HEK293 (cell line): ENCODE measurements at regions not wholly inside any gene's neighbourhood (a gene's known extent, or its start where the extent isn't known, plus 50 kb on each side); places are given as distances from the start of the nearest gene placed in this dataset.

ENCODE experiments used
- CTCF ChIA-PET: fragments of 350-600 bp; formaldehyde crosslinking; extraction: SDS; loops from one replicate; lab custom pipeline; 2021; ENCODE audit warnings: antibody characterized with exemption; lab: Yijun Ruan, JAX
- POLR2A ChIA-PET: fragments of 300-600 bp; formaldehyde crosslinking; extraction: SDS; loops from one replicate; lab custom pipeline; 2020; ENCODE audit warnings: antibody characterized with exemption, inconsistent platforms; lab: Yijun Ruan, JAX
- H3K27ac ChIP-seq: fragments of 200-500 bp; sonication (Bioruptor generic); 2 replicates; pipeline ENCODE4 v1.5.1; 2014; ENCODE audit warnings: low read depth, low read length, control low read depth, inconsistent platforms; ENCODE audit errors: extremely low read depth
- H3K36me3 ChIP-seq, 2 experiments: fragments of 200-500 bp in 1 of 2; sonication (Bioruptor generic) in 1 of 2; 1 replicate in 1 of 2; 2 replicates in 1 of 2; pipeline ENCODE4 v1.5.1; 2014 to 2017; ENCODE audit warnings: inconsistent platforms in 2 of 2, low read length in 2 of 2; ENCODE audit not compliant: control insufficient read depth in 2 of 2, insufficient read depth in 1 of 2
- H3K4me1 ChIP-seq: fragments of 200-500 bp; sonication (Bioruptor generic); 2 replicates; pipeline ENCODE4 v1.5.1; 2014; ENCODE audit warnings: mild to moderate bottlenecking, low read length, inconsistent platforms; ENCODE audit not compliant: control insufficient read depth, insufficient read depth
- H3K4me3 ChIP-seq: 2 replicates; pipeline ENCODE4 v1.5.1; 2011; ENCODE audit warnings: low read depth, mild to moderate bottlenecking, control low read depth, low read length, moderate library complexity
- H3K9me3 ChIP-seq: fragments of 200-500 bp; sonication (Bioruptor generic); 2 replicates; pipeline ENCODE4 v1.5.1; 2014; ENCODE audit warnings: low read depth, low read length, inconsistent platforms; ENCODE audit not compliant: control insufficient read depth, insufficient read depth
- BCL11B ChIP-seq: fragments of 450-650 bp; formaldehyde crosslinking; IDR thresholded peaks from 2 replicates; pipeline ENCODE4 v1.5.1; 2016; ENCODE audit warnings: low read depth, missing biosample characterization, missing genetic modification characterization
- GLIS2 ChIP-seq: fragments of 450-650 bp; formaldehyde crosslinking; IDR thresholded peaks from 2 replicates; pipeline ENCODE4 v1.5.1; 2016; ENCODE audit warnings: missing biosample characterization, missing genetic modification characterization
- OSR2 ChIP-seq: fragments of 450-650 bp; formaldehyde crosslinking; IDR thresholded peaks from 2 replicates; pipeline ENCODE4 v1.5.1; 2016; ENCODE audit warnings: missing biosample characterization, missing genetic modification characterization
- SALL2 ChIP-seq: fragments of 450-650 bp; formaldehyde crosslinking; IDR thresholded peaks from 2 replicates; pipeline ENCODE4 v1.5.0; 2017; ENCODE audit warnings: missing biosample characterization, mild to moderate bottlenecking, missing genetic modification characterization, borderline replicate concordance
- SCRT1 ChIP-seq: fragments of 450-650 bp; formaldehyde crosslinking; IDR thresholded peaks from 2 replicates; pipeline ENCODE4 v1.5.1; 2016; ENCODE audit warnings: missing biosample characterization, missing genetic modification characterization, borderline replicate concordance
- SP2 ChIP-seq: fragments of 450-650 bp; formaldehyde crosslinking; IDR thresholded peaks from 2 replicates; pipeline ENCODE4 v1.5.1; 2016; ENCODE audit warnings: missing biosample characterization, missing genetic modification characterization
- SP3 ChIP-seq: fragments of 450-650 bp; formaldehyde crosslinking; IDR thresholded peaks from 2 replicates; pipeline ENCODE4 v1.5.1; 2016; ENCODE audit warnings: missing biosample characterization, missing genetic modification characterization
- ZBTB17 ChIP-seq: fragments of 450-650 bp; formaldehyde crosslinking; IDR thresholded peaks from 2 replicates; pipeline ENCODE4 v1.5.1; 2016; ENCODE audit warnings: missing biosample characterization, missing genetic modification characterization
- ZBTB21 ChIP-seq: fragments of 450-650 bp; formaldehyde crosslinking; IDR thresholded peaks from 2 replicates; pipeline ENCODE4 v1.5.1; 2017; ENCODE audit warnings: missing biosample characterization, missing genetic modification characterization
- ZBTB8A ChIP-seq: fragments of 450-650 bp; formaldehyde crosslinking; IDR thresholded peaks from 2 replicates; pipeline ENCODE4 v1.5.1; 2016; ENCODE audit warnings: missing biosample characterization, missing genetic modification characterization
- ZEB2 ChIP-seq: fragments of 450-650 bp; formaldehyde crosslinking; IDR thresholded peaks from 2 replicates; pipeline ENCODE4 v1.5.1; 2016; ENCODE audit warnings: missing biosample characterization, missing genetic modification characterization
- ZFHX2 ChIP-seq: fragments of 450-650 bp; formaldehyde crosslinking; conservative IDR thresholded peaks from 2 replicates; pipeline ENCODE4 v1.5.1; 2016; ENCODE audit warnings: missing biosample characterization, missing genetic modification characterization
- ZFP69B ChIP-seq: fragments of 450-650 bp; formaldehyde crosslinking; IDR thresholded peaks from 2 replicates; pipeline ENCODE4 v1.5.1; 2016; ENCODE audit warnings: missing biosample characterization, missing genetic modification characterization
- ZNF114 ChIP-seq: fragments of 450-650 bp; formaldehyde crosslinking; IDR thresholded peaks from 2 replicates; pipeline ENCODE4 v1.5.0; 2017; ENCODE audit warnings: missing biosample characterization, missing genetic modification characterization
- ZNF146 ChIP-seq: fragments of 450-650 bp; formaldehyde crosslinking; IDR thresholded peaks from 2 replicates; pipeline ENCODE4 v1.5.1; 2016; ENCODE audit warnings: missing biosample characterization, missing genetic modification characterization
- ZNF169 ChIP-seq: fragments of 450-650 bp; formaldehyde crosslinking; IDR thresholded peaks from 2 replicates; pipeline ENCODE4 v1.5.1; 2016; ENCODE audit warnings: missing biosample characterization, missing genetic modification characterization
- ZNF175 ChIP-seq: fragments of 450-650 bp; formaldehyde crosslinking; IDR thresholded peaks from 2 replicates; pipeline ENCODE4 v1.5.1; 2016; ENCODE audit warnings: missing biosample characterization, missing genetic modification characterization
- ZNF223 ChIP-seq: fragments of 450-650 bp; formaldehyde crosslinking; IDR thresholded peaks from 2 replicates; pipeline ENCODE4 v1.5.1; 2016; ENCODE audit warnings: missing biosample characterization, missing genetic modification characterization
- ZNF23 ChIP-seq: fragments of 450-650 bp; formaldehyde crosslinking; IDR thresholded peaks from 2 replicates; pipeline ENCODE4 v1.5.1; 2016; ENCODE audit warnings: missing biosample characterization, missing genetic modification characterization, borderline replicate concordance
- ZNF239 ChIP-seq: fragments of 450-650 bp; formaldehyde crosslinking; IDR thresholded peaks from 2 replicates; pipeline ENCODE4 v1.5.1; 2016; ENCODE audit warnings: missing biosample characterization, missing genetic modification characterization
- ZNF366 ChIP-seq: fragments of 450-650 bp; formaldehyde crosslinking; conservative IDR thresholded peaks from 2 replicates; pipeline ENCODE4 v1.5.1; 2016; ENCODE audit warnings: missing biosample characterization, missing genetic modification characterization
- ZNF416 ChIP-seq: fragments of 450-650 bp; formaldehyde crosslinking; IDR thresholded peaks from 2 replicates; pipeline ENCODE4 v1.5.1; 2016; ENCODE audit warnings: missing biosample characterization, missing genetic modification characterization
- ZNF426 ChIP-seq: fragments of 450-650 bp; formaldehyde crosslinking; IDR thresholded peaks from 2 replicates; pipeline ENCODE4 v1.5.1; 2017; ENCODE audit warnings: missing biosample characterization, missing genetic modification characterization, mild to moderate bottlenecking, inconsistent platforms, moderate library complexity
- ZNF501 ChIP-seq: fragments of 450-650 bp; formaldehyde crosslinking; IDR thresholded peaks from 2 replicates; pipeline ENCODE4 v1.5.1; 2016; ENCODE audit warnings: missing biosample characterization, missing genetic modification characterization
- ZNF548 ChIP-seq: fragments of 450-650 bp; formaldehyde crosslinking; IDR thresholded peaks from 2 replicates; pipeline ENCODE4 v1.5.1; 2016; ENCODE audit warnings: missing biosample characterization, missing genetic modification characterization
- ZNF549 ChIP-seq: fragments of 450-650 bp; IDR thresholded peaks from 2 replicates; pipeline ENCODE4 v1.5.1; 2018; ENCODE audit warnings: missing biosample characterization, missing genetic modification characterization, mild to moderate bottlenecking, inconsistent platforms, moderate library complexity
- ZNF561 ChIP-seq: fragments of 450-650 bp; IDR thresholded peaks from 2 replicates; pipeline ENCODE4 v1.5.1; 2018; ENCODE audit warnings: missing biosample characterization, missing genetic modification characterization, borderline replicate concordance
- ZNF658 ChIP-seq: fragments of 450-650 bp; formaldehyde crosslinking; IDR thresholded peaks from 2 replicates; pipeline ENCODE4; 2016; ENCODE audit warnings: missing biosample characterization, missing genetic modification characterization
- ZNF660 ChIP-seq: fragments of 450-650 bp; IDR thresholded peaks from 2 replicates; pipeline ENCODE4 v1.5.1; 2018; ENCODE audit warnings: missing biosample characterization, mild to moderate bottlenecking, missing genetic modification characterization
- ZSCAN23 ChIP-seq: fragments of 450-650 bp; formaldehyde crosslinking; IDR thresholded peaks from 2 replicates; pipeline ENCODE4 v1.5.1; 2016; ENCODE audit warnings: missing biosample characterization, missing genetic modification characterization
- TF ChIP-seq, protein P1 (sequence below): fragments of 450-650 bp; IDR thresholded peaks from 2 replicates; pipeline ENCODE4 v1.5.1; 2018; ENCODE audit warnings: missing biosample characterization, mild to moderate bottlenecking, missing genetic modification characterization
- TF ChIP-seq, protein P2 (sequence below): IDR thresholded peaks from 2 replicates; pipeline ENCODE4 v1.6.1; 2011; ENCODE audit warnings: mild to moderate bottlenecking, low read depth, low read length, borderline replicate concordance
- TF ChIP-seq, protein P3 (sequence below): fragments of 450-650 bp; formaldehyde crosslinking; IDR thresholded peaks from 2 replicates; pipeline ENCODE4 v1.5.1; 2017; ENCODE audit warnings: missing biosample characterization, missing genetic modification characterization

DNA sequence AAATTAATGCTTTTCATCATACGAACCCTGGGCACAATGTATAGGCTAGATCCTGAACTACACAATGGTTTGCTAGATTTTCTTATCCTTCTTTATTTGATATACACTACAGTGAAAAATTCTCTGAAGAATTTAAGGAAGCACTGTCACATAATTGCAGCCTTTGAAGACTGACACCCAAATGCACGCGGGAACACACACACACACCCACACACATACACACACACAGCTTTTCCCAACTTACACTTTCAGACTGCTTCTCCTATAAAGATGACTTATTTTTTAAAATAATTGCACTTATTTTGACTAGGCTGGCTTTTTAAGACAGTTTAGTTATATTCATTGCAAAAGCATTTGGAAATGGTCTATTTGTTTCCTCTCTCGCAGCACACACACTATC lies 70.0 kb upstream of the LRRN1 start:
- POLR2A ChIA-PET = no interaction called here
- no peak for TF ChIP-seq ZNF239 (tag by site-specific recombination)
- no peak for TF ChIP-seq ZNF223 (tag by site-specific recombination)
- no peak for TF ChIP-seq OSR2
- no peak for TF ChIP-seq ZNF426 (tag by site-specific recombination)
- TF ChIP-seq ZNF114 (tag by site-specific recombination) = no peak
- TF ChIP-seq, protein P1, sequence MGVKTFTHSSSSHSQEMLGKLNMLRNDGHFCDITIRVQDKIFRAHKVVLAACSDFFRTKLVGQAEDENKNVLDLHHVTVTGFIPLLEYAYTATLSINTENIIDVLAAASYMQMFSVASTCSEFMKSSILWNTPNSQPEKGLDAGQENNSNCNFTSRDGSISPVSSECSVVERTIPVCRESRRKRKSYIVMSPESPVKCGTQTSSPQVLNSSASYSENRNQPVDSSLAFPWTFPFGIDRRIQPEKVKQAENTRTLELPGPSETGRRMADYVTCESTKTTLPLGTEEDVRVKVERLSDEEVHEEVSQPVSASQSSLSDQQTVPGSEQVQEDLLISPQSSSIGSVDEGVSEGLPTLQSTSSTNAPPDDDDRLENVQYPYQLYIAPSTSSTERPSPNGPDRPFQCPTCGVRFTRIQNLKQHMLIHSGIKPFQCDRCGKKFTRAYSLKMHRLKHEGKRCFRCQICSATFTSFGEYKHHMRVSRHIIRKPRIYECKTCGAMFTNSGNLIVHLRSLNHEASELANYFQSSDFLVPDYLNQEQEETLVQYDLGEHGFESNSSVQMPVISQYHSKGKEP (tag by site-specific recombination) = no peak
- TF ChIP-seq SP2 (tag by site-specific recombination) = no peak
- no peak for TF ChIP-seq ZNF175
- TF ChIP-seq, protein P2, sequence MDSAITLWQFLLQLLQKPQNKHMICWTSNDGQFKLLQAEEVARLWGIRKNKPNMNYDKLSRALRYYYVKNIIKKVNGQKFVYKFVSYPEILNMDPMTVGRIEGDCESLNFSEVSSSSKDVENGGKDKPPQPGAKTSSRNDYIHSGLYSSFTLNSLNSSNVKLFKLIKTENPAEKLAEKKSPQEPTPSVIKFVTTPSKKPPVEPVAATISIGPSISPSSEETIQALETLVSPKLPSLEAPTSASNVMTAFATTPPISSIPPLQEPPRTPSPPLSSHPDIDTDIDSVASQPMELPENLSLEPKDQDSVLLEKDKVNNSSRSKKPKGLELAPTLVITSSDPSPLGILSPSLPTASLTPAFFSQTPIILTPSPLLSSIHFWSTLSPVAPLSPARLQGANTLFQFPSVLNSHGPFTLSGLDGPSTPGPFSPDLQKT = no peak
- TF ChIP-seq SALL2 (tag by site-specific recombination) = no peak
- TF ChIP-seq ZSCAN23 (tag by site-specific recombination) = no peak
- TF ChIP-seq ZBTB17 = no peak
- TF ChIP-seq ZFP69B (tag by site-specific recombination) = no peak
- TF ChIP-seq ZNF366 (tag by site-specific recombination) = no peak
- TF ChIP-seq ZNF548 (tag by site-specific recombination) = no peak
- TF ChIP-seq ZNF146 = no peak
- no peak for TF ChIP-seq ZNF23 (tag by site-specific recombination)
- TF ChIP-seq ZFHX2 (tag by site-specific recombination) = no peak
- TF ChIP-seq, all 188 proteins: peak for 0
- no peak overlapping the region for H3K27ac ChIP-seq
- H3K4me3 ChIP-seq = no peak overlapping the region
- CTCF ChIA-PET = no interaction called here
- H3K36me3 ChIP-seq = no peaks in the 10 kb centered on the region
- no peaks in the 10 kb centered on the region for H3K4me1 ChIP-seq
- H3K9me3 ChIP-seq = no peaks in the 10 kb centered on the region

DNA sequence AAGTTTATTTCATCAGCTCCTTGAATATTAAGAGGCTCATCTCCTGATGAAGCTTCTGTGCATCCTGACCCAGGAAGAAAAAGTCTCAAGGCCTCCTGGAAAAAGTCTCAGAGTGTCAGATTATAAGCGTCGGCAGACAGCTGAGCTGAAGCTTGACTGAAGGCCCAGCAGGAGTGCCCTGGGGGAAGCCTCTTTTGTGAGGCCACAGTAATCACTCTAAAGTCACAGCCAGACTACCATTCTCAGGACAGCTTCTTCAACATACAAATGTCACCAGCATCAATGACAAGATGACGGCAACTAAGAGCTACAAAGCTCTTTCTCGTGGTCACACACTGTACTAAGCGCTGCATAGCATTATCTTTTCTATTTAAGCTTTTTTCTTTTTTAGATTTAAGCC lies 72.7 kb upstream of the LRRN1 start:
- Histone ChIP-seq H3K36me3 (no peaks in the 10 kb centered on the region), H3K4me3 (no peak overlapping the region), H3K9me3 (no peaks in the 10 kb centered on the region), H3K27ac (no peak overlapping the region), H3K4me1 (no peaks in the 10 kb centered on the region)
- CTCF ChIA-PET = no interaction called here
- POLR2A ChIA-PET = no interaction called here
- no peak for TF ChIP-seq ZNF239 (tag by site-specific recombination)
- no peak for TF ChIP-seq SCRT1 (tag by site-specific recombination)
- no peak for TF ChIP-seq ZEB2 (tag by site-specific recombination)
- no peak for TF ChIP-seq ZNF549 (tag by site-specific recombination)
- no peak for TF ChIP-seq ZNF561 (tag by site-specific recombination)
- TF ChIP-seq SP3 = no peak
- TF ChIP-seq, protein P3, sequence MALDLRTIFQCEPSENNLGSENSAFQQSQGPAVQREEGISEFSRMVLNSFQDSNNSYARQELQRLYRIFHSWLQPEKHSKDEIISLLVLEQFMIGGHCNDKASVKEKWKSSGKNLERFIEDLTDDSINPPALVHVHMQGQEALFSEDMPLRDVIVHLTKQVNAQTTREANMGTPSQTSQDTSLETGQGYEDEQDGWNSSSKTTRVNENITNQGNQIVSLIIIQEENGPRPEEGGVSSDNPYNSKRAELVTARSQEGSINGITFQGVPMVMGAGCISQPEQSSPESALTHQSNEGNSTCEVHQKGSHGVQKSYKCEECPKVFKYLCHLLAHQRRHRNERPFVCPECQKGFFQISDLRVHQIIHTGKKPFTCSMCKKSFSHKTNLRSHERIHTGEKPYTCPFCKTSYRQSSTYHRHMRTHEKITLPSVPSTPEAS (tag by site-specific recombination) = no peak
- no peak for TF ChIP-seq ZSCAN23 (tag by site-specific recombination)
- TF ChIP-seq GLIS2 = no peak
- no peak for TF ChIP-seq ZNF416 (tag by site-specific recombination)
- no peak for TF ChIP-seq ZNF169
- TF ChIP-seq, protein P2 = no peak
- TF ChIP-seq ZBTB8A (tag by site-specific recombination) = no peak
- no peak for TF ChIP-seq ZNF501
- TF ChIP-seq BCL11B = no peak
- TF ChIP-seq ZBTB21 (tag by site-specific recombination) = no peak
- no peak for TF ChIP-seq ZNF660
- no peak for TF ChIP-seq ZNF658 (tag by site-specific recombination)
